ENCODE measurements at regions not wholly inside any gene's neighbourhood (a gene's known extent, or its start where the extent isn't known, plus 50 kb on each side); places are given as distances from the start of the nearest gene placed in this dataset.
A peak's percentile ranks its signal among the peaks of the same experiment; 100 is the strongest.

DNA sequence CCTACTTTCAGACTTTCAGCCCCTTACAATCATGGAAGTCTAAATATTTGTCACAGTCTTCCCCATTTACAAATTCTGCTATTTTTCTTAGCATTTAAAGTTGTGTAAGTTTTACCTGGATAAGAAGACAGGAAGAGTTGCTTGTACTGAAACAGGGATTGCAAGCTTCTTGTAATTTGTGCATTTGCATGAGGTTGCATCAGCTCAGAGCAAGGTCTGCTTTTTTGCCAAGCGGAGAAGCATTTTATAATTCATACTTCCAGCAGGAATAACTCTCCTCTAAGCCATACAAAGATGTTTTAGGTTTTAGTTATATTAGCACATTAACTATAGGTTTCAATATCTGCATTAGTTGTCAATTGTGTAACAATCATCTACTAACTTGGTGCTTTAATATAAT lies 922.0 kb upstream of the PABPC4L start:
- no peaks in the 10 kb centered on the region for H4K20me1 ChIP-seq
- H3K36me3 ChIP-seq, result no peaks in the 10 kb centered on the region
- no peak overlapping the region for H3K4me3 ChIP-seq
- H3K4me2 ChIP-seq, result no peak overlapping the region
- H3K9ac ChIP-seq, result no peak overlapping the region
- no peaks in the 10 kb centered on the region for H3K9me3 ChIP-seq
- no peaks in the 10 kb centered on the region for H3K27me3 ChIP-seq
- TF ChIP-seq Cebpa-rat (IDR thresholded peaks at IDR 0.05), result no peak
- H3K27ac ChIP-seq, result no peak overlapping the region
- H3K4me1 ChIP-seq, result no peaks in the 10 kb centered on the region

GRCh38 chr4:135122457-135122856 lies 920.9 kb upstream of the PABPC4L start:
- Histone ChIP-seq H3K36me3 (no peaks in the 10 kb centered on the region), H3K27me3 (no peaks in the 10 kb centered on the region), H3K4me1 (no peaks in the 10 kb centered on the region), H3K9me3 (no peaks in the 10 kb centered on the region), H3K4me2 (no peak overlapping the region), H4K20me1 (no peaks in the 10 kb centered on the region), H3K9ac (no peak overlapping the region), H3K27ac (no peak overlapping the region), H3K4me3 (no peak overlapping the region)
- no peak for TF ChIP-seq Cebpa-rat (IDR thresholded peaks at IDR 0.05)

- Histone ChIP-seq H3K27me3 (no peaks in the 10 kb centered on the region), H3K4me3 (no peak overlapping the region), H3K27ac (no peak overlapping the region), H3K9ac (no peak overlapping the region), H3K4me1 (no peaks in the 10 kb centered on the region), H4K20me1 (no peaks in the 10 kb centered on the region), H3K9me3 (no peaks in the 10 kb centered on the region), H3K36me3 (no peaks in the 10 kb centered on the region), H3K4me2 (no peak overlapping the region)
- TF ChIP-seq Cebpa-rat (IDR thresholded peaks at IDR 0.05), result no peak
These were observed 918.6 kb upstream of the PABPC4L start for GRCh38 chr4:135120195-135120594.

GRCh38 chr4:135114079-135114478 lies 912.5 kb upstream of the PABPC4L start:
- H3K27me3 ChIP-seq, result no peaks in the 10 kb centered on the region
- no peak overlapping the region for H3K9ac ChIP-seq
- no peak overlapping the region for H3K27ac ChIP-seq
- no peak overlapping the region for H3K4me3 ChIP-seq
- H3K4me1 ChIP-seq, result no peaks in the 10 kb centered on the region
- 0 out of 2 replicates have a peak, but pooled peaks cover 6% of the 10 kb centered on the region for H3K9me3 ChIP-seq
- no peak for TF ChIP-seq Cebpa-rat (IDR thresholded peaks at IDR 0.05)
- no peak overlapping the region for H3K4me2 ChIP-seq
- no peaks in the 10 kb centered on the region for H4K20me1 ChIP-seq
- no peaks in the 10 kb centered on the region for H3K36me3 ChIP-seq

- no peak overlapping the region for H3K4me3 ChIP-seq
- H3K4me1 ChIP-seq, result no peaks in the 10 kb centered on the region
- H3K9ac ChIP-seq, result no peak overlapping the region
- no peaks in the 10 kb centered on the region for H3K9me3 ChIP-seq
- no peak overlapping the region for H3K4me2 ChIP-seq
- no peaks in the 10 kb centered on the region for H3K27me3 ChIP-seq
- H4K20me1 ChIP-seq, result no peaks in the 10 kb centered on the region
- no peak for TF ChIP-seq Cebpa-rat (IDR thresholded peaks at IDR 0.05)
- H3K27ac ChIP-seq, result no peak overlapping the region
- no peaks in the 10 kb centered on the region for H3K36me3 ChIP-seq
These were observed 896.5 kb upstream of the PABPC4L start for GRCh38 chr4:135098061-135098460.

GRCh38 chr4:135073389-135073788 lies 871.8 kb upstream of the PABPC4L start:
- no peak overlapping the region for H3K27ac ChIP-seq
- H4K20me1 ChIP-seq, result no peaks in the 10 kb centered on the region
- H3K9ac ChIP-seq, result no peak overlapping the region
- no peaks in the 10 kb centered on the region for H3K27me3 ChIP-seq
- H3K4me3 ChIP-seq, result no peak overlapping the region
- no peaks in the 10 kb centered on the region for H3K4me1 ChIP-seq
- H3K36me3 ChIP-seq, result no peaks in the 10 kb centered on the region
- no peaks in the 10 kb centered on the region for H3K9me3 ChIP-seq
- TF ChIP-seq Cebpa-rat (IDR thresholded peaks at IDR 0.05), result no peak
- no peak overlapping the region for H3K4me2 ChIP-seq

DNA sequence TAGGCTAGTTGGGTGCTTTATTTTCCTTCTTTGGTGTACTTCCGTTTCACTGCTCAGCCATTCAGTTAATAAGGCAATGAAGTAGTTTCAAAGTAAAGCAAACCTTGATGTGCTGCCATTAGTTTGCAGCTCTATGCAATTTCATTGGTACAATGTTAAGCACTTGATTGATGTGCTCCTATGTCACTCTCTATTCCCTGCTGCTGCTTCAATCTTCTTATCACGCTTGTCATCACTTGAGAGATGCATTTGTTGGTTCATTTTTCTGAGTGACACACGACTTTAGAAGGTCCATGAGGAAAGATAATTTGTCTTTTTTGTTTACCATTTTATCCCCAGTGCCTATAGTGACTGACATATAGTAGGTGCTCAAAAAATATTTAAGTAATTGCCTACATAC lies 871.0 kb upstream of the PABPC4L start:
- Histone ChIP-seq H3K9me3 (no peaks in the 10 kb centered on the region), H3K4me1 (no peaks in the 10 kb centered on the region), H3K36me3 (no peaks in the 10 kb centered on the region), H3K27ac (no peak overlapping the region), H3K4me2 (no peak overlapping the region), H3K27me3 (no peaks in the 10 kb centered on the region), H3K9ac (no peak overlapping the region), H3K4me3 (no peak overlapping the region), H4K20me1 (no peaks in the 10 kb centered on the region)
- TF ChIP-seq Cebpa-rat (IDR thresholded peaks at IDR 0.05), result no peak

- H3K9me3 ChIP-seq, result no peaks in the 10 kb centered on the region
- H4K20me1 ChIP-seq, result no peaks in the 10 kb centered on the region
- TF ChIP-seq Cebpa-rat (IDR thresholded peaks at IDR 0.05), result no peak
- no peak overlapping the region for H3K4me3 ChIP-seq
- no peak overlapping the region for H3K9ac ChIP-seq
- H3K4me1 ChIP-seq, result no peaks in the 10 kb centered on the region
- no peaks in the 10 kb centered on the region for H3K36me3 ChIP-seq
- no peak overlapping the region for H3K4me2 ChIP-seq
- H3K27ac ChIP-seq, result no peak overlapping the region
- no peaks in the 10 kb centered on the region for H3K27me3 ChIP-seq
These were observed 863.8 kb upstream of the PABPC4L start for GRCh38 chr4:135065366-135065765.

GRCh38 chr4:135050086-135050717 lies 848.6 kb upstream of the PABPC4L start:
- TF ChIP-seq Cebpa-rat (IDR thresholded peaks at IDR 0.05), result no peak
- H3K9me3 ChIP-seq, result no peaks in the 10 kb centered on the region
- no peak overlapping the region for H3K9ac ChIP-seq
- H3K4me2 ChIP-seq, result peak overlapping the region; percentile 17
- no peaks in the 10 kb centered on the region for H4K20me1 ChIP-seq
- no peak overlapping the region for H3K27ac ChIP-seq
- no peaks in the 10 kb centered on the region for H3K27me3 ChIP-seq
- H3K36me3 ChIP-seq, result no peaks in the 10 kb centered on the region
- H3K4me1 ChIP-seq, result peaks cover 10% of the 10 kb centered on the region
- no peak overlapping the region for H3K4me3 ChIP-seq

GRCh38 chr4:135032670-135033069 lies 831.1 kb upstream of the PABPC4L start:
- no peaks in the 10 kb centered on the region for H3K4me1 ChIP-seq
- H3K36me3 ChIP-seq, result no peaks in the 10 kb centered on the region
- no peak overlapping the region for H3K27ac ChIP-seq
- no peaks in the 10 kb centered on the region for H3K9me3 ChIP-seq
- no peaks in the 10 kb centered on the region for H3K27me3 ChIP-seq
- no peak overlapping the region for H3K9ac ChIP-seq
- H3K4me3 ChIP-seq, result no peak overlapping the region
- H4K20me1 ChIP-seq, result no peaks in the 10 kb centered on the region
- TF ChIP-seq Cebpa-rat (IDR thresholded peaks at IDR 0.05), result no peak
- no peak overlapping the region for H3K4me2 ChIP-seq

- no peak overlapping the region for H3K9ac ChIP-seq
- no peaks in the 10 kb centered on the region for H4K20me1 ChIP-seq
- no peak overlapping the region for H3K4me3 ChIP-seq
- H3K9me3 ChIP-seq, result no peaks in the 10 kb centered on the region
- H3K4me2 ChIP-seq, result no peak overlapping the region
- H3K36me3 ChIP-seq, result no peaks in the 10 kb centered on the region
- H3K27me3 ChIP-seq, result no peaks in the 10 kb centered on the region
- TF ChIP-seq Cebpa-rat (IDR thresholded peaks at IDR 0.05), result no peak
- no peak overlapping the region for H3K27ac ChIP-seq
- H3K4me1 ChIP-seq, result no peaks in the 10 kb centered on the region
These were observed 814.2 kb upstream of the PABPC4L start for GRCh38 chr4:135015771-135016170.

All from BLaER1 (cell line).